ENCODE measurements at regions not wholly inside any gene's neighbourhood (a gene's known extent, or its start where the extent isn't known, plus 50 kb on each side); places are given as distances from the start of the nearest gene placed in this dataset.

DNA sequence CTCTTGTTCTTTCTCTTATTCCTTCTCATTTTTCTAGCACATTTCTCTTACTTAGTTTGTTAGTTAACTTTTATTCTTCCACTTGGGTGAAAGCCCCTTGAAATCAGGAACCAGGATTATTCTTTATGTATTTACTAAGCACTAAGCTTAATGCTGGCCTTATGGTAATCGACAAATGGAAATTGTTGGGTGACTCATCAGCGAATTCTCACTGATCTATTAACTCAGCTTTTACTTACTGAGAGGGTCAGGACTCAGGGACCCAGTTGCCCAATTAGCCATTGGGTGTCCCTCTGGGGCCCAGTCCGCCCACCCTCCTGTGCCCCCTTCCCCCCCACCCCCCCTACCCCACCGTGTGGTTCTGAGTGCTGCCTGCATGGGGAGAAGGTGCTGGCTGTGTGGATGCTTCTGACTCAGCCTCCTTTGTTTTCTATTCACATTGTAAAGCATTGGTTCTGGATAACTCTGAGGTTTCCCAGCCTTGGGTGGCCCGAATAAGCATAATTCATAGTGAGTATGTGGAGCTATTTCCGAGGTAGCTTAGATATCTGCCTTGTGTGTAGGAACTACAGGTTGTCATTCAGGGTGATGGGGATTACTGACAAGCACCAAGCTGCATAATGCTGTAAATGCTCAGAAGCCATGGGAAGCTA is 240.9 kb downstream of the FGF9 start:
- TF ChIP-seq, protein P1, sequence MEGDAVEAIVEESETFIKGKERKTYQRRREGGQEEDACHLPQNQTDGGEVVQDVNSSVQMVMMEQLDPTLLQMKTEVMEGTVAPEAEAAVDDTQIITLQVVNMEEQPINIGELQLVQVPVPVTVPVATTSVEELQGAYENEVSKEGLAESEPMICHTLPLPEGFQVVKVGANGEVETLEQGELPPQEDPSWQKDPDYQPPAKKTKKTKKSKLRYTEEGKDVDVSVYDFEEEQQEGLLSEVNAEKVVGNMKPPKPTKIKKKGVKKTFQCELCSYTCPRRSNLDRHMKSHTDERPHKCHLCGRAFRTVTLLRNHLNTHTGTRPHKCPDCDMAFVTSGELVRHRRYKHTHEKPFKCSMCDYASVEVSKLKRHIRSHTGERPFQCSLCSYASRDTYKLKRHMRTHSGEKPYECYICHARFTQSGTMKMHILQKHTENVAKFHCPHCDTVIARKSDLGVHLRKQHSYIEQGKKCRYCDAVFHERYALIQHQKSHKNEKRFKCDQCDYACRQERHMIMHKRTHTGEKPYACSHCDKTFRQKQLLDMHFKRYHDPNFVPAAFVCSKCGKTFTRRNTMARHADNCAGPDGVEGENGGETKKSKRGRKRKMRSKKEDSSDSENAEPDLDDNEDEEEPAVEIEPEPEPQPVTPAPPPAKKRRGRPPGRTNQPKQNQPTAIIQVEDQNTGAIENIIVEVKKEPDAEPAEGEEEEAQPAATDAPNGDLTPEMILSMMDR (IDR thresholded peaks at IDR 0.05): no peak
- TF ChIP-seq POLR2AphosphoS5 (IDR thresholded peaks at IDR 0.05) (no peak), POLR2A (IDR thresholded peaks at IDR 0.05) (no peak), EP300 (IDR thresholded peaks at IDR 0.05) (no peak)
